IMR-90 (cell line): ENCODE measurements at regions not wholly inside any gene's neighbourhood (a gene's known extent, or its start where the extent isn't known, plus 50 kb on each side); places are given as distances from the start of the nearest gene placed in this dataset.

Experiments used
- CEBPB ChIP-seq: IDR thresholded peaks from 2 replicates; pipeline ENCODE4 v1.6.1; 2012; ENCODE audit warnings: low read depth, low read length, improper control_type of control experiment
- POLR2A ChIP-seq: IDR thresholded peaks from 2 replicates; pipeline ENCODE4 v1.6.1; 2012; ENCODE audit warnings: mild to moderate bottlenecking, low read depth, low read length
- TF ChIP-seq, protein P1 (sequence below): conservative IDR thresholded peaks from 2 replicates; pipeline ENCODE4 v1.5.1; 2012; ENCODE audit warnings: mild to moderate bottlenecking, low read depth, low read length, improper control_type of control experiment
- TF ChIP-seq, protein P2 (sequence below): fragments of 150-350 bp; IDR thresholded peaks from 2 replicates; pipeline ENCODE4 v1.6.1; 2017; ENCODE audit warnings: mild to moderate bottlenecking, antibody characterized with exemption, low read length, low read depth

DNA sequence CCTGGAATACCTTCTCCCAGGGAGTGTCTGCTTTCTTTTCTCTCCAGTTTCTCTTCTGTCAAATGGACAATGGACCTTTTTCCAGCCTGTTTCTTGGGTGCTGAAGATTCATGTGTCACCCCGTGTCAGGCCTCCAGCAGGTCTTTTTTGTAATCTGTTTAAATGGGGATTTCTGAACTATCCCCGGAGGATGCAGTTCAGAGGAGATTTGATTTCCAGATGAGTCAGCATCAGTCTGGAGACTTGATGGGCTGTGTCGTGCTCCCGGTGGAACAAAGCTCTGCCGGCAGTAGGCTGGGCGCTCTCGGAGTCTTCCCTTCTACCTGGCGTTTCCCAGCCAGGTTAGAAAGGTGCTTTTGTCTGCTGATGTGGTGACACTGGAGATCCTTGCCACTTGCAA is 440.6 kb downstream of the HS3ST3B1 start:
- TF ChIP-seq, protein P1, sequence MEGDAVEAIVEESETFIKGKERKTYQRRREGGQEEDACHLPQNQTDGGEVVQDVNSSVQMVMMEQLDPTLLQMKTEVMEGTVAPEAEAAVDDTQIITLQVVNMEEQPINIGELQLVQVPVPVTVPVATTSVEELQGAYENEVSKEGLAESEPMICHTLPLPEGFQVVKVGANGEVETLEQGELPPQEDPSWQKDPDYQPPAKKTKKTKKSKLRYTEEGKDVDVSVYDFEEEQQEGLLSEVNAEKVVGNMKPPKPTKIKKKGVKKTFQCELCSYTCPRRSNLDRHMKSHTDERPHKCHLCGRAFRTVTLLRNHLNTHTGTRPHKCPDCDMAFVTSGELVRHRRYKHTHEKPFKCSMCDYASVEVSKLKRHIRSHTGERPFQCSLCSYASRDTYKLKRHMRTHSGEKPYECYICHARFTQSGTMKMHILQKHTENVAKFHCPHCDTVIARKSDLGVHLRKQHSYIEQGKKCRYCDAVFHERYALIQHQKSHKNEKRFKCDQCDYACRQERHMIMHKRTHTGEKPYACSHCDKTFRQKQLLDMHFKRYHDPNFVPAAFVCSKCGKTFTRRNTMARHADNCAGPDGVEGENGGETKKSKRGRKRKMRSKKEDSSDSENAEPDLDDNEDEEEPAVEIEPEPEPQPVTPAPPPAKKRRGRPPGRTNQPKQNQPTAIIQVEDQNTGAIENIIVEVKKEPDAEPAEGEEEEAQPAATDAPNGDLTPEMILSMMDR, result no peak
- TF ChIP-seq CEBPB (no peak), POLR2A (no peak)
- TF ChIP-seq, protein P2, sequence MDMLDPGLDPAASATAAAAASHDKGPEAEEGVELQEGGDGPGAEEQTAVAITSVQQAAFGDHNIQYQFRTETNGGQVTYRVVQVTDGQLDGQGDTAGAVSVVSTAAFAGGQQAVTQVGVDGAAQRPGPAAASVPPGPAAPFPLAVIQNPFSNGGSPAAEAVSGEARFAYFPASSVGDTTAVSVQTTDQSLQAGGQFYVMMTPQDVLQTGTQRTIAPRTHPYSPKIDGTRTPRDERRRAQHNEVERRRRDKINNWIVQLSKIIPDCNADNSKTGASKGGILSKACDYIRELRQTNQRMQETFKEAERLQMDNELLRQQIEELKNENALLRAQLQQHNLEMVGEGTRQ, result no peak
